ENCODE measurements at regions not wholly inside any gene's neighbourhood (a gene's known extent, or its start where the extent isn't known, plus 50 kb on each side); places are given as distances from the start of the nearest gene placed in this dataset.

- TF ChIP-seq CTCF (conservative IDR thresholded peaks at IDR 0.05 in 1 of 2, IDR thresholded peaks at IDR 0.05 in 1 of 2; ENCODE audit: extremely low read depth in 1 of 2, insufficient read depth in 1 of 2, low read depth in 1 of 2, low read length in 2 of 2) (no peak), EZH2 (IDR thresholded peaks at IDR 0.05; ENCODE audit: borderline replicate concordance, low read length) (no peak)
Measured at GRCh38 chr14:26078561-26078960, 519.3 kb downstream of the NOVA1 start.
